ENCODE measurements at regions not wholly inside any gene's neighbourhood (a gene's known extent, or its start where the extent isn't known, plus 50 kb on each side); places are given as distances from the start of the nearest gene placed in this dataset.

- H3K4me3 Mint-ChIP-seq, result no peak overlapping the region
- 100% methylated on average over 2 of the region's 5 CpGs for WGBS (ENCODE audit: insufficient coverage)
- Histone ChIP-seq H3K4me2 (replicated peaks; ENCODE audit: low read depth, low read length, poor library complexity, severe bottlenecking) (no peak overlapping the region), H3K9ac (ENCODE audit: low read length) (no peak overlapping the region), H3K9me3 (ENCODE audit: control extremely low read depth in 1 of 3, control insufficient read depth in 2 of 3, insufficient read depth in 1 of 3, low read length in 2 of 3) (no peaks in the 10 kb centered on the region), H3K27ac (ENCODE audit: low read length in 2 of 2) (no peak overlapping the region), H3K4me3 (ENCODE audit: control extremely low read depth in 1 of 5, extremely low read depth in 1 of 5, insufficient read depth in 1 of 5, low read depth in 2 of 5, low read length in 4 of 5) (no peak overlapping the region), H3K36me3 (replicated peaks in 1 of 2; ENCODE audit: control extremely low read depth in 1 of 2, control insufficient read depth in 1 of 2, extremely low read depth in 1 of 2, insufficient read depth in 2 of 2, low read length in 1 of 2) (no peaks in the 10 kb centered on the region), H3K4me1 (ENCODE audit: control insufficient read depth in 2 of 2, insufficient read depth in 2 of 2, low read length in 2 of 2) (no peaks in the 10 kb centered on the region), H3K79me2 (ENCODE audit: control insufficient read depth, insufficient read depth, low read length) (no peaks in the 10 kb centered on the region), H3K27me3 (replicated peaks in 1 of 4; ENCODE audit: control extremely low read depth in 1 of 4, control insufficient read depth in 3 of 4, insufficient read depth in 4 of 4, low read length in 3 of 4) (no peaks in the 10 kb centered on the region), H2AFZ (ENCODE audit: insufficient read depth, low read depth, low read length, poor library complexity, severe bottlenecking) (no peak overlapping the region), H4K20me1 (ENCODE audit: control insufficient read depth, insufficient read depth, low read length, poor library complexity, severe bottlenecking) (no peaks in the 10 kb centered on the region)
- ChIA-PET POLR2A (no interaction called here), CTCF (no interaction called here)
- ATAC-seq (ENCODE audit: low read depth) (no peak), DNase-seq (no peak)
- intact Hi-C loops (cut with micrococcal nuclease), result no loop called here
- no peaks in the 10 kb centered on the region for H3K4me1 Mint-ChIP-seq
- no peaks in the 10 kb centered on the region for H3K27me3 Mint-ChIP-seq
- H3K27ac Mint-ChIP-seq, result no peak overlapping the region
- TF ChIP-seq CTCF (IDR thresholded peaks at IDR 0.05) (no peak), EZH2 (IDR thresholded peaks at IDR 0.05; ENCODE audit: borderline replicate concordance, insufficient read depth, low read depth, low read length, poor library complexity, severe bottlenecking) (no peak)
- H3K9me3 Mint-ChIP-seq (ENCODE audit: insufficient read depth), result peaks cover 5% of the 10 kb centered on the region
These were observed 464.6 kb upstream of the ACTBL2 start for GRCh38 chr5:57947181-57947580.

GRCh38 chr5:57940879-57941278 lies 458.3 kb upstream of the ACTBL2 start:
- Mint-ChIP-seq H3K27ac (no peak overlapping the region), H3K4me1 (no peaks in the 10 kb centered on the region), H3K27me3 (no peaks in the 10 kb centered on the region), H3K9me3 (ENCODE audit: insufficient read depth) (peaks cover 5% of the 10 kb centered on the region), H3K4me3 (no peak overlapping the region)
- no peaks in the 10 kb centered on the region for H3K9me3 ChIP-seq (ENCODE audit: control extremely low read depth in 1 of 3, control insufficient read depth in 2 of 3, insufficient read depth in 1 of 3, low read length in 2 of 3)
- POLR2A ChIA-PET, result no interaction called here
- CTCF ChIA-PET, result no interaction called here
- H3K4me3 ChIP-seq (ENCODE audit: control extremely low read depth in 1 of 5, extremely low read depth in 1 of 5, insufficient read depth in 1 of 5, low read depth in 2 of 5, low read length in 4 of 5), result no peak overlapping the region
- no peaks in the 10 kb centered on the region for H3K36me3 ChIP-seq (replicated peaks in 1 of 2; ENCODE audit: control extremely low read depth in 1 of 2, control insufficient read depth in 1 of 2, extremely low read depth in 1 of 2, insufficient read depth in 2 of 2, low read length in 1 of 2)
- no peak for DNase-seq
- H3K27ac ChIP-seq (ENCODE audit: low read length in 2 of 2), result no peak overlapping the region
- intact Hi-C loops (cut with micrococcal nuclease), result no loop called here
- no peaks in the 10 kb centered on the region for H3K79me2 ChIP-seq (ENCODE audit: control insufficient read depth, insufficient read depth, low read length)
- no peaks in the 10 kb centered on the region for H4K20me1 ChIP-seq (ENCODE audit: control insufficient read depth, insufficient read depth, low read length, poor library complexity, severe bottlenecking)
- no peak overlapping the region for H3K4me2 ChIP-seq (replicated peaks; ENCODE audit: low read depth, low read length, poor library complexity, severe bottlenecking)
- H3K9ac ChIP-seq (ENCODE audit: low read length), result no peak overlapping the region
- H3K4me1 ChIP-seq (ENCODE audit: control insufficient read depth in 2 of 2, insufficient read depth in 2 of 2, low read length in 2 of 2), result no peaks in the 10 kb centered on the region
- ATAC-seq (ENCODE audit: low read depth), result no peak
- TF ChIP-seq EZH2 (IDR thresholded peaks at IDR 0.05; ENCODE audit: borderline replicate concordance, insufficient read depth, low read depth, low read length, poor library complexity, severe bottlenecking) (no peak), CTCF (IDR thresholded peaks at IDR 0.05) (no peak)
- no peaks in the 10 kb centered on the region for H3K27me3 ChIP-seq (replicated peaks in 1 of 4; ENCODE audit: control extremely low read depth in 1 of 4, control insufficient read depth in 3 of 4, insufficient read depth in 4 of 4, low read length in 3 of 4)
- H2AFZ ChIP-seq (ENCODE audit: insufficient read depth, low read depth, low read length, poor library complexity, severe bottlenecking), result no peak overlapping the region
- WGBS (ENCODE audit: insufficient coverage), result no CpG with 5 or more reads among the region's 3 CpGs
